Prostate gland (tissue), 2 donors: ENCODE measurements at regions not wholly inside any gene's neighbourhood (a gene's known extent, or its start where the extent isn't known, plus 50 kb on each side); places are given as distances from the start of the nearest gene placed in this dataset.

Source experiments
- CTCF ChIP-seq, 4 experiments: fragments of 200-600 bp in 2 of 4; fragments of 450-650 bp in 2 of 4; sonication (generic) in 2 of 4; IDR thresholded peaks; 1 replicate in 3 of 4; 2 replicates in 1 of 4; pipeline ENCODE4 v1.5.1; 2016 to 2019; ENCODE audit warnings: antibody characterized with exemption in 4 of 4, mild to moderate bottlenecking in 2 of 4, moderate library complexity in 2 of 4
- POLR2A ChIP-seq: fragments of 450-650 bp; IDR thresholded peaks from one replicate; pipeline ENCODE4 v1.6.1; 2016; ENCODE audit warnings: antibody characterized with exemption, mild to moderate bottlenecking
- POLR2AphosphoS5 ChIP-seq: sonication (generic); formaldehyde crosslinking; IDR thresholded peaks from one replicate; pipeline ENCODE4 v1.6.1; 2017; ENCODE audit warnings: antibody characterized with exemption

- TF ChIP-seq POLR2AphosphoS5: no peak
- no peak for TF ChIP-seq CTCF (IDR thresholded peaks at IDR 0.05)
- no peak for TF ChIP-seq POLR2A
Observed at GRCh38 chr5:145668714-145669113, 166.4 kb downstream of the PRELID2 start.
